Glutamatergic neuron (in vitro differentiated cells): ENCODE measurements at regions not wholly inside any gene's neighbourhood (a gene's known extent, or its start where the extent isn't known, plus 50 kb on each side); places are given as distances from the start of the nearest gene placed in this dataset.

Experiments
- DNase-seq: peaks from one replicate; pipeline ENCODE4 v3.0.0; 2022
- H3K27ac Mint-ChIP-seq: one replicate; pipeline ENCODE4 v1.8.0; 2020; ENCODE audit warnings: mild to moderate bottlenecking, mixed read lengths, inconsistent platforms; ENCODE audit not compliant: unreplicated experiment
- H3K27me3 Mint-ChIP-seq: one replicate; pipeline ENCODE4 v1.8.0; 2020; ENCODE audit warnings: mild to moderate bottlenecking, moderate library complexity, mixed read lengths, inconsistent platforms; ENCODE audit not compliant: unreplicated experiment
- H3K36me3 Mint-ChIP-seq: one replicate; pipeline ENCODE4 v1.8.0; 2020; ENCODE audit warnings: mild to moderate bottlenecking, mixed read lengths, inconsistent platforms; ENCODE audit not compliant: unreplicated experiment
- H3K4me1 Mint-ChIP-seq: one replicate; pipeline ENCODE4 v1.8.0; 2020; ENCODE audit warnings: mild to moderate bottlenecking, low read depth, mixed read lengths, inconsistent platforms; ENCODE audit not compliant: unreplicated experiment
- H3K4me3 Mint-ChIP-seq: one replicate; pipeline ENCODE4 v1.8.0; 2020; ENCODE audit warnings: mild to moderate bottlenecking, mixed read lengths, inconsistent platforms; ENCODE audit not compliant: unreplicated experiment
- H3K9me3 Mint-ChIP-seq: one replicate; pipeline ENCODE4 v1.8.0; 2020; ENCODE audit warnings: mild to moderate bottlenecking, moderate library complexity, mixed read lengths, inconsistent platforms; ENCODE audit not compliant: unreplicated experiment
- TF ChIP-seq, protein P1 (sequence below): fragments of 200-600 bp; sonication (generic); IDR thresholded peaks from one replicate; pipeline ENCODE4 v1.5.0; 2021; ENCODE audit not compliant: partially characterized antibody, unreplicated experiment

DNA sequence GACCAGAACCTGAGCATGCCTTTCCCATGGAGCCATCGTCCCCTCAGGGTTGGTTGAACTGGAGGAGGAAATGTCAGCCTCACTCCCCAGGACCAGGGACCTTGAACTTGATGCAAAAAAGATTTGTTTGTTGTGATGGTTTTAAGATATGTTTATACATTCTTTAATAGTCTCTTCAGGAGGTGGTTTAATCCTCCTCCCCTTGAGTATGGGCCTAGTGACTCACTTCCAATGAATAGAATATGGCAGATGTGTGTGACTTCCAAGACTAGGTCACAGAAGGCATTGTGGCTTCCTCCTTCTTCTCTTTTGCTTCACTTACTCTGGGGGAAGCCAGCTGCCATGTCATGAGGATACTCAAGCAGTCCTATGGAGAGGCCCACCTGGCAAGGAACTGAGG is 81.7 kb upstream of the WNT4 start:
- H3K27ac Mint-ChIP-seq = no peak overlapping the region
- DNase-seq = peak; percentile 3
- TF ChIP-seq, protein P1, sequence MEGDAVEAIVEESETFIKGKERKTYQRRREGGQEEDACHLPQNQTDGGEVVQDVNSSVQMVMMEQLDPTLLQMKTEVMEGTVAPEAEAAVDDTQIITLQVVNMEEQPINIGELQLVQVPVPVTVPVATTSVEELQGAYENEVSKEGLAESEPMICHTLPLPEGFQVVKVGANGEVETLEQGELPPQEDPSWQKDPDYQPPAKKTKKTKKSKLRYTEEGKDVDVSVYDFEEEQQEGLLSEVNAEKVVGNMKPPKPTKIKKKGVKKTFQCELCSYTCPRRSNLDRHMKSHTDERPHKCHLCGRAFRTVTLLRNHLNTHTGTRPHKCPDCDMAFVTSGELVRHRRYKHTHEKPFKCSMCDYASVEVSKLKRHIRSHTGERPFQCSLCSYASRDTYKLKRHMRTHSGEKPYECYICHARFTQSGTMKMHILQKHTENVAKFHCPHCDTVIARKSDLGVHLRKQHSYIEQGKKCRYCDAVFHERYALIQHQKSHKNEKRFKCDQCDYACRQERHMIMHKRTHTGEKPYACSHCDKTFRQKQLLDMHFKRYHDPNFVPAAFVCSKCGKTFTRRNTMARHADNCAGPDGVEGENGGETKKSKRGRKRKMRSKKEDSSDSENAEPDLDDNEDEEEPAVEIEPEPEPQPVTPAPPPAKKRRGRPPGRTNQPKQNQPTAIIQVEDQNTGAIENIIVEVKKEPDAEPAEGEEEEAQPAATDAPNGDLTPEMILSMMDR = no peak
- H3K27me3 Mint-ChIP-seq = peaks cover 4% of the 10 kb centered on the region
- H3K36me3 Mint-ChIP-seq = peaks cover 2% of the 10 kb centered on the region
- no peaks in the 10 kb centered on the region for H3K4me1 Mint-ChIP-seq
- H3K9me3 Mint-ChIP-seq = peaks cover 7% of the 10 kb centered on the region
- no peak overlapping the region for H3K4me3 Mint-ChIP-seq

DNA sequence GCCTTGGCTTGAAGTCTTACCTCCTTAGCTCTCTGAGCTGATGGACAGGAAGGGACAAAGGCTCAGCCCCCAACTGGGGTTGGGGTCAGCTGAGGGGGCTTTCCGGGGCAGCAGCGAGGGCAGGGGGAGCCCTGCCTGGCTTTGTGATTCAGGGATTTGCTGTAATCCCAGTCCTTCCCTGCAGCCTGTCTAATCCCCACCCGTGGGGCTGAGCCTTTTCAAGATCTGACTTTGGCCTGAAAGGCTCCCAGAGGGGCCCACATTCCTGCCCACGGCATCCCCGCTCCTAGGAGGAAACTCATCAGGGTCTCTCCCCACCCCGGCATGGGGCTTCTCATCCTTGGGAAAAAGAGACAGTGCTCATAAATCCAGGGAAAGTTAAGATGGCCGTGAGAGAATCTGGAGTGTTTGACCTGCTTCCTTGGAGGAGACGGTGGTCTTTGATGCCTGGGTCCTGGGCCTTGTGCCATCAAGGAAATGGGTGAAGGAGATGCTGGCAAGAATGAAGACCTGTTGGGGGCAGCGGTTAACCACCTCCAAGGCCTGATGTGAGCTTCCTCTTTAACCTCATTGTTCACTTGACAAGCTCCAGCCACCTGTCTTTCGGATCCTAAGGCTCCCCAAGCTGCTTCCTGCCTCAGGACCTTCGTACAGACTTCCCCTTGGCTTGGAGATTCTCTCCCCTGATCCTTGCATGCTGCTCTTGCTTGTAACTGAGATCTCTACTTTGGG is 83.1 kb upstream of the WNT4 start:
- no peak overlapping the region for H3K4me3 Mint-ChIP-seq
- no peaks in the 10 kb centered on the region for H3K4me1 Mint-ChIP-seq
- TF ChIP-seq, protein P1 = no peak
- H3K36me3 Mint-ChIP-seq = no peaks in the 10 kb centered on the region
- peaks cover 7% of the 10 kb centered on the region for H3K9me3 Mint-ChIP-seq
- H3K27ac Mint-ChIP-seq = no peak overlapping the region
- H3K27me3 Mint-ChIP-seq = peaks cover 2% of the 10 kb centered on the region
- no peak for DNase-seq

DNA sequence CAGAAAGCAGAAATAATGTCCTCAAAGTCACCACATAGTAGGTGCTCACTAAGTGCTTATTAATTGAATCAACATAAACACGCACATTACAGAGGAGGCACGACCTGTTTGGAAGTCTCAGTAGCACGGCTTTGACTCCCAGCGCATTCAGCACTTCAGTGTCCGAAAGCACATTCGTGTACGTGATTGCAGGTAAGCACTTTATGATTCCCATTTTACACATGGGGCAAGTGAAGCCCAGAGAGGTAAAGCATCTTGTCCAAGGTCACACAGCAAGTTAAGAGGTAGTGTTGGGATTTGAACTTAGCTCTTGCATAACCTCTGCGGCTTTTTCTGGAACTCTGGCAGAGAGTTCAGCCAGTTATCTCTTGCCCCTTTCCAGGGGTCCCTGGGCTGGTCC is 85.2 kb upstream of the WNT4 start:
- no peak for DNase-seq
- no peaks in the 10 kb centered on the region for H3K4me1 Mint-ChIP-seq
- no peak overlapping the region for H3K27ac Mint-ChIP-seq
- H3K27me3 Mint-ChIP-seq = peaks cover 8% of the 10 kb centered on the region
- H3K9me3 Mint-ChIP-seq = peaks cover 9% of the 10 kb centered on the region
- no peaks in the 10 kb centered on the region for H3K36me3 Mint-ChIP-seq
- TF ChIP-seq, protein P1 = no peak
- no peak overlapping the region for H3K4me3 Mint-ChIP-seq

DNA sequence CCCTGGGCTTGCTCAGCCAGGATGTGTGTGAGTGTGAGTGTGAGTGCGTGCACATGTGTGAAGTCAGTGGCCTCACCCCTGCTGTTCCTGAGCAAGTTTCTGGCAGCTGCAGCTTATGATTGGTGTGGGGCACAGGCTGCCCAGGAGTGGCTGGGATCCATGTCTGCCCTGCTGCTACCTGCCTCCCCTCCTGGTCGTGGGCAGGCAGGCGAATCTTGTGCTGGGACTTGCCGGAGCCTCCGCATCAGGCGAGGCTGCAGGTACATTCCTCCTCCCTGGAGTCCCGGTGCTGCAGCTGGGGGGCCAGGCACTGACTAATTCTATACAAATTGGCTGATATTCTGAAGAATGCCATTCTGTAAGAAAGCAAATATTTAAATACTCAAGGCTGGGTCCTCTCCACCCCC is 85.6 kb upstream of the WNT4 start:
- H3K4me3 Mint-ChIP-seq = no peak overlapping the region
- TF ChIP-seq, protein P1 = no peak
- H3K9me3 Mint-ChIP-seq = peaks cover 9% of the 10 kb centered on the region
- peaks cover 8% of the 10 kb centered on the region for H3K27me3 Mint-ChIP-seq
- H3K36me3 Mint-ChIP-seq = no peaks in the 10 kb centered on the region
- no peak overlapping the region for H3K27ac Mint-ChIP-seq
- H3K4me1 Mint-ChIP-seq = no peaks in the 10 kb centered on the region
- DNase-seq = no peak

DNA sequence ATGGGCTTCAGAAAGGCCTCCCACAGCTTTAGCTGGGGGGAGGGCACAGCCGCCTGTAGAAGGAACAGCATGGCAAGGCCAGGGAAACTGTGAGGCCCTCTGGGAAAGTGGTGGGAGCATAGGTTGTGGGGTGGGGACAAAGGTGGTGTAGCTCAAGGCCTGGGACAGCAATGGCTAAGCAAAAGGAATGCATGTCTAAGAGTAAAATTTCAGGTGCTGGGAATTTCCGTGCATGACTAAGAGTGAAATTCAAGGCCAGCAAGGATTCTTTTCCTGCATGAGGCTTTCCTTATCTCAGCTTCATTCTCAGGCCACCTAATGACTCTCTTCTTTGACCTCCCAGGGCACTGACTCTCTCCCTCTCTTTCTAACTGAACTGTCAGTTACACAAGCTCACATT is 86.5 kb upstream of the WNT4 start:
- Mint-ChIP-seq H3K36me3 (no peaks in the 10 kb centered on the region), H3K9me3 (peaks cover 11% of the 10 kb centered on the region), H3K4me1 (no peaks in the 10 kb centered on the region), H3K4me3 (no peak overlapping the region), H3K27me3 (peaks cover 10% of the 10 kb centered on the region), H3K27ac (no peak overlapping the region)
- TF ChIP-seq, protein P1 = no peak
- DNase-seq = no peak
